WTC11 (cell line): ENCODE measurements at regions not wholly inside any gene's neighbourhood (a gene's known extent, or its start where the extent isn't known, plus 50 kb on each side); places are given as distances from the start of the nearest gene placed in this dataset.

Source experiments
- FOXJ3 ChIP-seq: sonication (generic); formaldehyde crosslinking; IDR thresholded peaks from 2 replicates; pipeline ENCODE4 v1.9.0; 2021; ENCODE audit warnings: missing genetic modification reagents, mild to moderate bottlenecking, borderline replicate concordance
- GABPB1 ChIP-seq: sonication (generic); formaldehyde crosslinking; IDR thresholded peaks from 2 replicates; pipeline ENCODE4 v1.8.1; 2023; ENCODE audit warnings: mild to moderate bottlenecking, missing genetic modification reagents
- IRF2 ChIP-seq: sonication (generic); formaldehyde crosslinking; IDR thresholded peaks from 2 replicates; pipeline ENCODE4 v1.8.0; 2022; ENCODE audit warnings: low read depth, missing genetic modification reagents, borderline replicate concordance
- JUN ChIP-seq: sonication (generic); formaldehyde crosslinking; IDR thresholded peaks from 2 replicates; pipeline ENCODE4 v1.8.0; 2023; ENCODE audit warnings: mild to moderate bottlenecking, missing genetic modification reagents
- MYBL2 ChIP-seq: sonication (generic); formaldehyde crosslinking; IDR thresholded peaks from 2 replicates; pipeline ENCODE4 v1.8.1; 2023; ENCODE audit warnings: mild to moderate bottlenecking, moderate library complexity, missing genetic modification reagents
- NR2C2 ChIP-seq: sonication (generic); formaldehyde crosslinking; IDR thresholded peaks from 2 replicates; pipeline ENCODE4 v1.8.0; 2022; ENCODE audit warnings: mild to moderate bottlenecking, missing genetic modification reagents
- PRRX2 ChIP-seq: fragments of 250-450 bp; sonication (Bioruptor Pico); IDR thresholded peaks from 2 replicates; pipeline ENCODE4 v1.8.0; 2021; ENCODE audit warnings: mild to moderate bottlenecking
- RELA ChIP-seq: sonication (generic); formaldehyde crosslinking; IDR thresholded peaks from 2 replicates; pipeline ENCODE4 v1.8.1; 2022; ENCODE audit warnings: missing genetic modification reagents, mild to moderate bottlenecking, borderline replicate concordance
- SP1 ChIP-seq: sonication (generic); formaldehyde crosslinking; conservative IDR thresholded peaks from 2 replicates; pipeline ENCODE4 v1.8.1; 2022; ENCODE audit warnings: missing genetic modification reagents
- ZNF671 ChIP-seq: fragments of 250-450 bp; sonication (Bioruptor Pico); IDR thresholded peaks from 2 replicates; pipeline ENCODE4 v1.8.0; 2021; ENCODE audit warnings: mild to moderate bottlenecking
- TF ChIP-seq, protein P1 (sequence below): sonication (generic); formaldehyde crosslinking; IDR thresholded peaks from 2 replicates; pipeline ENCODE4 v1.8.0; 2022; ENCODE audit warnings: mild to moderate bottlenecking, missing genetic modification reagents
- TF ChIP-seq, protein P2 (sequence below): fragments of 200-600 bp; IDR thresholded peaks from 2 replicates; pipeline ENCODE4 v1.8.0; 2022; ENCODE audit warnings: antibody characterized with exemption

DNA sequence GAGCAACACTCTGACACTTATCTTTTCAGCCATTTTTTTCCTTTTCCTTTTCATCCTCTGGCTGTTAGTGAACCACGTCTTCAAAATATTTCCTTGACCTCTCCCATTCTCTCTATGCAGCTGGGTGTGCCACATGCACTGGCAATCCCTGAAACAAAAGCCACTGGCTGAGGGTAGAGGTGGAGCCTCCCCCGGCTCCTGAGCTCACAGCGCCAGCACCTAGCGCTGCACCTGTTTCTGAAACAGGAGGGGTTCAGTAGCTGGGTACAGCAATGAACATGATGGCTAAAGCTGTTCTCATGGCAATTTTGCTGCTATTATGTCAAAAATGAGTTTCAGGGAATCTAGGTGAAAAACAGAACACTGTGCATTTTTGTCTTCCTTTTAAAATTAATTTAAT, 314.7 kb upstream of the ATP10A start:
- TF ChIP-seq JUN (CRISPR knock-in tag), result no peak
- TF ChIP-seq NR2C2 (CRISPR knock-in tag), result no peak
- no peak for TF ChIP-seq SP1 (CRISPR knock-in tag)
- TF ChIP-seq, protein P1, sequence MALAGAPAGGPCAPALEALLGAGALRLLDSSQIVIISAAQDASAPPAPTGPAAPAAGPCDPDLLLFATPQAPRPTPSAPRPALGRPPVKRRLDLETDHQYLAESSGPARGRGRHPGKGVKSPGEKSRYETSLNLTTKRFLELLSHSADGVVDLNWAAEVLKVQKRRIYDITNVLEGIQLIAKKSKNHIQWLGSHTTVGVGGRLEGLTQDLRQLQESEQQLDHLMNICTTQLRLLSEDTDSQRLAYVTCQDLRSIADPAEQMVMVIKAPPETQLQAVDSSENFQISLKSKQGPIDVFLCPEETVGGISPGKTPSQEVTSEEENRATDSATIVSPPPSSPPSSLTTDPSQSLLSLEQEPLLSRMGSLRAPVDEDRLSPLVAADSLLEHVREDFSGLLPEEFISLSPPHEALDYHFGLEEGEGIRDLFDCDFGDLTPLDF, result no peak
- TF ChIP-seq RELA (CRISPR knock-in tag), result no peak
- TF ChIP-seq, protein P2, sequence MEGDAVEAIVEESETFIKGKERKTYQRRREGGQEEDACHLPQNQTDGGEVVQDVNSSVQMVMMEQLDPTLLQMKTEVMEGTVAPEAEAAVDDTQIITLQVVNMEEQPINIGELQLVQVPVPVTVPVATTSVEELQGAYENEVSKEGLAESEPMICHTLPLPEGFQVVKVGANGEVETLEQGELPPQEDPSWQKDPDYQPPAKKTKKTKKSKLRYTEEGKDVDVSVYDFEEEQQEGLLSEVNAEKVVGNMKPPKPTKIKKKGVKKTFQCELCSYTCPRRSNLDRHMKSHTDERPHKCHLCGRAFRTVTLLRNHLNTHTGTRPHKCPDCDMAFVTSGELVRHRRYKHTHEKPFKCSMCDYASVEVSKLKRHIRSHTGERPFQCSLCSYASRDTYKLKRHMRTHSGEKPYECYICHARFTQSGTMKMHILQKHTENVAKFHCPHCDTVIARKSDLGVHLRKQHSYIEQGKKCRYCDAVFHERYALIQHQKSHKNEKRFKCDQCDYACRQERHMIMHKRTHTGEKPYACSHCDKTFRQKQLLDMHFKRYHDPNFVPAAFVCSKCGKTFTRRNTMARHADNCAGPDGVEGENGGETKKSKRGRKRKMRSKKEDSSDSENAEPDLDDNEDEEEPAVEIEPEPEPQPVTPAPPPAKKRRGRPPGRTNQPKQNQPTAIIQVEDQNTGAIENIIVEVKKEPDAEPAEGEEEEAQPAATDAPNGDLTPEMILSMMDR, result no peak
- TF ChIP-seq FOXJ3 (CRISPR knock-in tag), result no peak
- TF ChIP-seq GABPB1, result no peak
- TF ChIP-seq ZNF671 (CRISPR knock-in tag), result no peak
- no peak for TF ChIP-seq PRRX2
- no peak for TF ChIP-seq IRF2 (CRISPR knock-in tag)
- no peak for TF ChIP-seq MYBL2 (CRISPR knock-in tag)
